ENCODE measurements at regions not wholly inside any gene's neighbourhood (a gene's known extent, or its start where the extent isn't known, plus 50 kb on each side); places are given as distances from the start of the nearest gene placed in this dataset.
"Not testable (repeated sequence)": the region's sequence is repeated elsewhere in the genome, so short reads cannot be mapped to it uniquely, and the experiment has no call there.

DNA sequence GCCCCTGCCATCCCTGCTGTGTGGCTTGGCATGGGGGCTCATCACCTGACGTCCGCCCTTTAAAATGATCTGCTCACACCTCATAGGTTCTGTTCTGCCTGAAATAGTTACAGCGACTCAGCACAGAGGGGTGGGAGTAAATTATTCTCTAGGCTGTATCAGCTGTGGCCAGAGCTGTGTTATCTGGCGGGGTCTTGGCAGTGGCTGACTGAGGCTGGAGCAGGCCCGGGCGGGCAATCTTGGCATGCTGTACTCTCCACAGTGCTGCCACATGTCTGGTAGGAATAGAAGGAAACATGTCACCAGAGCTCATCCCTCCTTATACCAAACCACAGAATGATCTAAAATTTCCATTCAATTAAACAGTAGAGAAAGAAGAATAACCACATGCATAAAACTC, 499.9 kb upstream of the LMCD1 start:
- DNase-seq (ENCODE audit: low spot score), result no peak

DNA sequence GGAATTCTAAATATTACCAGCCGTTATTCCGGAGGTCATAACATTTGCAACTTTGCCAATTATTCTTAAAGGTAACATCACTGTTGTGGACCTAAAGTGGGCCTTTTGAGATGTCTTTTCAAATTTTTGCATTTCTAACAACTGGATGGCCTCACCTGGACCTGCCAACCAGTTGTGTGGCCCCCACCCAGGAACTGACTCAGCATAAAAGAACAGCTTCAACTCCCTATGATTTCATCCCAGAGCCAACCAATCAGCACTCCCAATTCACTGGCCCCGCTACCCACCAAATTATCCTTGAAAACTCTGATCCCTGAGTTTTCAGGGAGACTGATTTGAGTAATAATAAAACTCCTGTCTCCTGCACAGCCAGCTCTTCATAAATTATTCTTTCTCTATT, 489.7 kb upstream of the LMCD1 start:
- no peak for DNase-seq (ENCODE audit: low spot score)

DNA sequence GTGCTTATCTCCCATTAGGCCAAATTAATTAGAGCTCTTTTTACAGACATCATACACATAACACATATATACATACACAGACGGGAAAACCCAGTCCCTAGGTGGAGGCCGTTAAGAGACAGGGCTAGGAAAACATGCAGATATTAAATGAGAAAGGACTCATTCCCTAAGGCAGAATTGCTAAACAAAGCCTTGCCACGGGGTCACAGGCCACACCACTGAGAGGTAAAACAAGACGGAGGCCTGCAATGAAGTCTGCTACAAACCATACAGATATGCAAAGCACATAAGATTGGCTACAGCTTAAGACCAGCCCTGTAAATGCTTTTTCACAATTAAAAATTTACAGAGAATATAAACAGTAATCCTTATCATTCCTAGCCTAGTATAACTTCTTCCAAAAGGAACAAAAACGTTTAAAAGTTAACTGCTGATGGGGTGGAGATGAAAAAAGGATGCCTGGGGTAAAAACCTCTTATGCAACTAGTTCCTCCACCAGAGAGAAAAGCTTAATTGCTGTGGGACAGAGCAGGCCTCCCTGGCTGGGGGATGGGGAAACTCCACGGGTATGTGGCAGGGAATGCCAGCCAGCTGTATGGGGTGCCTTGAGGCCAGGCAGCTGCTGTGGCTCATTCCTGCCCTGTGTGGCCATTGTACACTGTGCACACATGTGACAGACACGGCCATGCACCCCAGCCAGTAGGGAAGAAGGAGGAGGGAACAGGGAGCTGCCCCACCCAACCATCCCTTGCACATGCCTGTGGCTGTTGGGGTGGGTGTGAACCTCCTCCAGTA, 481.4 kb upstream of the LMCD1 start:
- no peak for DNase-seq (ENCODE audit: low spot score)

DNA sequence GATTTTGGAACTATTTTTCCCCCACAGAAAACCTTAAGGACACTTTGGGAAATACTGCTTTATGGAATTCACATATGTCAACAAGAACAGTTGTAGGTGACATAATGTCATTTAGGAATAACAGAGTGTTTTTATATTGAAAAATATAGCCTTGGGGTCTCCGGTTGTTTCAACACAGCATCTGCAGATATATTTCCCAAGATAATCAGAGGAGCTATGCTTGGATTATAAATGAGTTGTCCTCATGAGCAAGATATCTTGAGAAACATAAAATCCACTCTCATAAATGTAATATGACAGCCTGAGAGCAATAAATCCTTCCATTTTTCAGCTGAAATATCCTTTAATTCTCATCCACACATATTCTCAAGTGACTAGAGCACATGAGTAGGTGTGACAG, 473.7 kb upstream of the LMCD1 start:
- no peak for DNase-seq (ENCODE audit: low spot score)

DNA sequence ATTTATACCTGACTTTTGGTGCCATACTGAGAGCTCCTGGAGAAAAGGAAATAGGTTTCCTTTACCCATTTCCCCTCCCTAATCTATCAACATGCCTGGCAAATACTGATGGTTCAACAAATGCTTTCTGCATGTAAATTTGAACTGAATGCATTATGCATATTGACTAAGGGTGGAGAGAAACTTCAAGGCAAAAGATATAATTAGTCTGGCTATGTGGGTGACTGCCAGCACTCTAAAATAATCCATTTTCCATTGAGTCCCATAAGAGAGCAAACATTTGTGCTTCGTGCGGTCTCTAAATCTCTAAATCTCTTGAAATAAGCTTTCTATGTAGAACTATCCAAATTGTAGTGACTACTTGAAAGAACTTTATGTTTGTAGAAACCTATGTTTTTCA, 451.3 kb upstream of the LMCD1 start:
- DNase-seq (ENCODE audit: low spot score), result no peak

DNA sequence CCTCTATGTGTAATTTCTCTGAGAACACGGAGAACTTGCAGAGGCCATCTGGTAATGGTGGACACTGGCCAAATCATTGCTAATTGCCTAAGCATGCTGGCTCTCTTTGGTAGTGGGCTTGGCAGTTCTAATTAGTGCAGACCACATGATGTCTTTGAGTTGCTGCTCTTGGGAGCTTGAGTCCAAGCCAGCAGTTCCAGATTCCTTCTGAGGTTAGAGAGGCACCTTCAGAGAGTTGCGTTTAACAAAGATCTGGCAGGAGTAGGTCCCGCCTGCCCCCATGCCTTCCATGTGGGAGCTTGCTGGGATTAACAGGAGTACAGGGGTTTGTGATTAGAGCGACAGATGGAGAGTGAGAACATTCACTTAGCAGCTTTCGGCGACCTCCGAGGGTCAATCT, 449.0 kb upstream of the LMCD1 start:
- DNase-seq (ENCODE audit: low spot score), result no peak

DNA sequence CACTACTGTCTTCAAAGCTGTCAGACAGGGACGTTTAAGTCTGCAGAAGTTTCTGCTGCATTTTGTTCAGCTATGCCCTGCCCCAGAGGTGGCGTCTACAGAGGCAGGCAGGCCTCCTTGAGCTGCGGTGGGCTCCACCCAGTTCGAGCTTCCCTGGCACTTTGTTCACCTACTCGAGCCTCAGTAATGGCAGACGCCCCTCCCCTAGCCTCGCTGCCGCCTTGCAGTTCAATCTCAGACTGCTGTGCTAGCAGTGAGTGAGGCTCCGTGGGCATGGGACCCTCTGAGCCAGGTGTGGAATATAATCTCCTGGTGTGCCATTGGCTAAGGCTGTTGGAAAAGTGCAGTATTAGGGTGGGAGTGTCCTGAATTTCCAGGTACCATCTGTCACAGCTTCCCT, 433.5 kb upstream of the LMCD1 start:
- not testable (repeated sequence) for DNase-seq (ENCODE audit: low spot score)

DNA sequence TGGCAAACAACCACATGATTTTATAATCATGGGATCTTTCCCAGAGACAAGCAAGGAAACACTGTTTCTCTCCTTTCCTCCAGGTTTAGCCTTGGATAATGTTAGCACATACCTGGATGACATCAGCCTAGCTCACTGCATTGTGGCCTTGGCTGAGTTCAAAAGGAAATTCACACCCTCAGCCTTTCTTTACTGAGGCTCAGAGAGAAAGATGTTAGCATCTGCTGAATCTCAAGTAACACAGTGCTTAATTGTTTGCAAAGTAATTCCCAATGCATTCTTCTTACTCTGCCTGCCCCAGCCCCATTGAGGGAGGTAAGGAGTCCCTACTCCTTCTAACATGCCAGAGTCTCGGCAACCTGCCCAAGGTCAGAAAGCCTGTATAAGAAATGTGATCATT, 432.2 kb upstream of the LMCD1 start:
- DNase-seq (ENCODE audit: low spot score), result no peak

DNA sequence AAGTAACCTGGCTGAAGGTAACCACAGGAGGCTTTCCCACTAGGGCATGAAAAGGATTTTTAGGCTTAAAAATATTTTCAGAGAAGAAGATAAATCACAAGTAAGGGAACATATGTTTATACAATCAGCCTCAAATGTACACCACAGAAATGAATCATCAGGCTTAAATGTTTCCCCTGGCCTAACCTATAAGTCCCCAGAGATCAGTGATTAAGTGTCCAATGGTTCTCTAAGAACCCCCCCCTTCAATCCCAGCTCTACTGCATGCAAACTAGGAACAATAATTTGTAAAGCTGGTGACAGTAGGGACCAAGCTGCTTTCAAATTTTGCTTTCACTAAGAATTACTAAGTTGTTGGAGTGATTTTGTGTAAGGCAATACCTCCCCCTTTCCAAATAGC, 431.6 kb upstream of the LMCD1 start:
- peak; percentile 23 for DNase-seq (ENCODE audit: low spot score)

DNA sequence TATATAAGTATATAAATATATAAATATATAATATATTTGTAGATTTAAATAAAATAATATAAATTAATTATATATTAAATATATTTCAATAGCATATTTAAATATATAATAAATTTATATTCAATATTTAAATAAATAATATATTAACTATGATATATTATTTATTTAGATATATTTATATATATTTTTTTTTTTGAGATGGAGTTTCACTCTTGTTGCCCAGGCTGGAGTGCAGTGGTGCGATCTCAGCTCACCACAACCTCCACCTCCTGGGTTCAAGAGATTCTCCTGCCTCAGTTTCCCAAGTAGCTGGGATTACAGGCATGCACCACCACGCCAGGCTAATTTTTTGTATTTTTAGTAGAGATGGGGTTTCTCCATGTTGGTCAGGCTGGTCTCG, 426.9 kb upstream of the LMCD1 start:
- not testable (repeated sequence) for DNase-seq (ENCODE audit: low spot score)

DNA sequence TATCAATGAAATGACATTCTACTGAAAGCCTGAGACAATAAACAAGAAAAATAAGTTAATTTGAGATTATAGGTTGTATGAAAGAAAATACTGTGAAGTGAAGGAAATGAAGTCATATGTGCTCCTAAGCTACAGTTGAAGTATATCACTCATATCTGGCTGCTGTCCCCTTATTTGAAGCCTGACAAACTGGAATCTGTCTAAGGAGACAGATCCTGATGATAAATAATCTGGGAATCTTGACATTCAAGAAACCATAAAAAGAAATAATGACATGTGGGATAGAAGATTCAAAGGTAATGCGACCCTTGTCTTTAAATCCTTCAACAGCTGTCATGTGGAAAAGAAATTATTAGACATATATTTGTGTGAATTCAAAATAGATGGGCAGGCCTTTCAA, 424.5 kb upstream of the LMCD1 start:
- DNase-seq (ENCODE audit: low spot score), result no peak

DNA sequence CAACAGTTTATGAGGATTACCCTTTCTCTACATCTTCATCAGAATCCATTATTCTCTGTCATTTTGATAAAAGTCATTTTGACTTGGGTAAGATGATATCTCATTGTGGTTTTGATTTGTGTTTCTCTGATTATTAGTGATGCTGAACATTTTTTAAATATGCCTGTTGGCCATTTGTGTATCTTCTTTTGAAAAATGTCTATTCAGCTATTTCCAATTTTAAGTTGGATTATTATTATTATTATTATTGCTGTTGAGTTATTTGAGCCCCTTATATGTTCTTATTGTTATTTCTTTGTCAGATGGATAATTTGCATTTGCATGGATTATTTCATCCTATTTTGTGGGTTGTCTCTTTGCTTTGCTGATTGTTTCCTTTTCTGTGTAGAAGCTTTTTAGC, 421.2 kb upstream of the LMCD1 start:
- no peak for DNase-seq (ENCODE audit: low spot score)

DNA sequence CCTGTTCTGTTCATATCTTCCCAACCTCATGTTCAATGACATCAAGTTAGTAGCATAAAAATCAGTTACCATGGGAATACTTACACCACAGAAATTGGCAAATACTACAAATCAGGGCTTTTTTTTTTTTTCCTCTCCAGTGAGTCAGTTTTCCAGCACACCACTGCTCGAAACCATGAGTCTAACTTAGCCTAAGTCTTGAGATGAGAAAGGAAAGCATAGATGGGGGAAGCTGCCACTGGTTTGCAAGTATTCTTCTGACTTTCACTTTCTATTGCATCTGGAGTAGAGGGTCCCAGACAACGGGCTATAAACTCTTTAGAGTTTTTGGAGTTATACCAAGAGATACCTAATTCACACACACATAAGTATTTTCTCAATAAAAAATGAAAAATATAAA, 416.1 kb upstream of the LMCD1 start:
- no peak for DNase-seq (ENCODE audit: low spot score)

DNA sequence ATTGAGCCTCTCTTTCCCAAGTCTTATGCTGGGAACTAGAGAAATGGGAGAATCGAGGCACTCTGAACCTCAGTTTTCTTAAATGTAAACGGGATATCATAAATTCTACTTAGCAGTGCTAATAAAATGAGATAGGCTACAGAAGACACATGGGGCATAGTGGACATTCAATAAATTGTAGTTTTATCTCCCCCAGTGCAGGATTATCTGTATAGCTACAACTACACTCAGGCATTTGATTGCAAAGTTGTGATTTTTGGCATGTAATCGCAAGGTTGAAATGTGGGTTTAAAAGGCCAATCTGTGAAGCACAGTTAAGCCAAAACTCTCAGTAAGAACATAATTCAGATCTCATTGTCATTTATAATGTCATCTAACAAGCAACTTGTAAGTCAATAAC, 413.7 kb upstream of the LMCD1 start:
- no peak for DNase-seq (ENCODE audit: low spot score)

DNA sequence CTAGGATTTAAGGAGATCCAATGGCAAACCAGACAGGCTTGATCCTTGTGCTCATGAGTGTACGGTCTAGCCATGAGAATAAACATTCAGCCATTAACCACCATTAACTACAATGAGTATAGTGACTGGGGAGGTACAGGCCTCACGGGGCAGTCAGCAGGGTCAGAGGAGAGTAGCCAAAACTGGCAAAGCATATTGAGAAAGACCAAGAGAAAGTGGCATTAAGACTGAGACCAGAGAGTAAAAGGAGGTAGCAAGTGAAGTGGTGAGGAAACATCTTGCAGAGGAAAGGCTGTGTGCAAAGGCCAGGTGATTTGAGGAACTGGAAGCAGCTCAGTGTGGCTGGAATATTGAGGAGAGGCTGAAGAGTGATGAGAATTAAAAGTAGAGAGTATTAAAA, 407.2 kb upstream of the LMCD1 start:
- DNase-seq (ENCODE audit: low spot score), result no peak

DNA sequence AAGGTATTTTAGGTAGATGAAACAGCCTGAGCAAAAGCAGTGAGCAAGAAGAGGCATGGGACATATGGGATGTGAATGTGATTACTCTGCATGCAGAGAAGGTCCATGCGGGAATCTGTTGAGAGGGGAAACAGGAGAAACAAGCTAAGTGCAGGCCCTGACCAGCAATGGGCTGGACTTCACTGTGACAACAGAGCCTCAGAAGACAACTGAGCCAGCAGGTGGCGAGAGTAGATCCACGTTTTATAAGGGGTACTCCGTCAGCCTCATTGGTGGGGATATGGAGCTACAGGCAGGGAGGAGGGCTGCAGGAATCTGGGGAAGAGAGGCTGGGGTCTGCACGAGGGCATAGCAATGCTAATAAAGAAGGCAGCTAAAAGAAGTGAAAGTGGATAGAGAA, 405.9 kb upstream of the LMCD1 start:
- DNase-seq (ENCODE audit: low spot score), result no peak

DNA sequence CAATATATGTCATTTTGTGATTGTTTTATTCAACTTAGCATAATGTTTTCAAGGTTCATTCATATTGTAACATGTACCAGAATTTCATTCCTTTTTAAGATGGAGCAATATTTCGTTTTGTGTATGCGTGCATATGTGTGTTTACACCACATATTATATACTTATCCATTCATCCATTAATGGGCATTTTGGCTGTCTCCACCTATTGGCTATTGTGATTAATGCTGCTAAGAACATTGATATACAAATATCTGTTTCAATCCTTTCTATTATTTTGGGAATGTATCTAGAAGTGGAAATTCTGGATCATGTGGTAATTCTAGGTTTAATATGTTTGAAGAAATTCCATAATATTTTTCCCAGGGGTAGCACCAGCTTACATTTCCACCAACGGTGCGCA, 403.9 kb upstream of the LMCD1 start:
- DNase-seq (ENCODE audit: low spot score), result no peak

DNA sequence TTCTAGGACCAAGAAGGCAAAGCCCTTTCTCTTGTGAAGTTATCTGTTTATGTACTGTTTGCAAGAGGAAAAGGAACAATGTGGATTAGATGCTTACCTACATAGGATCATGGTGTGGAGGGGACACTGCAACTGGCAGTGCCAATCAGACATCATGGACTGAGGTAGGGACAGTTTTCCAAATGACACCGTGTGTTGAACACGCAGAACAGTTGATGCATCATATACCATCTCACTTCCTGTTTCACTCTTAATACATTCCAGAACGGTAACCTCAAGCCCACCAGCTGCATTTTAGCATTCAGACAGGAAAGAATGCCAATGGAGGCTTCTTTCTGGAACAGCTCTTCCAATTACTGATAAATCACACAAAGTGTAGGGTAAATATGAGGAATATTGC, 397.7 kb upstream of the LMCD1 start:
- no peak for DNase-seq (ENCODE audit: low spot score)

DNA sequence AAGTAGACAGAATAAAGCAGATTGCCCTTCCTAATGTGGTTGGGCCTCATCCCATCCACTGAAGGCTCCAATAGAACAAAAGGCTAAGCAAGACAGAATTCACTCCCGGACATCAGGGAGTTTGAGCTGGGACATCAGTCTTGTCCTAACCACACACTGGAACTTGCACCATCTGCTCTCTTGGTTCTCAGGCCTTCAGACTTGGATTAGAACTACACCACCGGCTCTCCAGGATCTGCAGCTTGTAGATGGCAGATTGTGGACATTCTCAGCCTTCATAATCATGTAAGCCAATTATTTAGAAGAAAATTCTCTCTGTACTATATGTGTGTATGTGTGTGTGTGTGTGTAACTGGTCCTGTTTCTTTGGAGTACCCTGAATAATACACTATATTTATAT, 394.7 kb upstream of the LMCD1 start:
- no peak for DNase-seq (ENCODE audit: low spot score)

DNA sequence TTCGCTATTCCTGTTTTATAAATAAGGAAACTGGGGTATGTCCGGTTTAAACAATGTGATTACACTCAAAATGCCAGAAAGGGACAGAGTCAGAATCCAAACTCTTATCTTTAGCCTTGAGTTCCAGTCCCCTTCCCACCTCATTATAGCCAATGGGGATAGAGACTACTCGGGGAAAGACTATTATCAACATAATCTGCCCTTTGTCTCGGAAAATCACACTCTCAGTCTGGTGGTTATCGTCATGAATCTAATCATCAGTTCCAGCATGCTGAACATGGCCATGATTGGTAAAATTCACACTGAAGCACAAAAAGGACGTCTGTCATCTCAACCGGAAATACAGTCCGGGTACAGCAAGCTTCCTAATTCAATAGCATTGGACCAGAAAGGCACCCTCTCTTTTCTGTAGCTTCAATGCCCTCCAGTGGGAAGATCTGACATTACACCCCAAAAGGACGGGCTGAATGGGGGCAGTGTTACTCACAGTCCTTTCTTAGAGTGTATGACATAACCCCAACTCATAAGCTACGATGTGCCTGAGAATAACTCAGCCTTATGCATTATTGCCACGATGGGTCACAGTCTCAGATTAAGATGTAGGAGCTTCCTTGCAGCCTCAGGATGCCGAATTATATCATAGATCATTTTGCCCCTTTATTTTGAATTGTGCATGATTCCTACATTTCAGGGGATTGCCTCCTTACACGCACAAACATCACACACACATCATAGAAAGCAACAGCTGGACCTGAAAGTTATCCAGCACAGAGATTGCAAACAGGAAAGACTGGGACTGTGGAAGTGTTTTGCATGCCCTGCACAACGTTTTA, 390.4 kb upstream of the LMCD1 start:
- peak; percentile 68 for DNase-seq (ENCODE audit: low spot score)

DNA sequence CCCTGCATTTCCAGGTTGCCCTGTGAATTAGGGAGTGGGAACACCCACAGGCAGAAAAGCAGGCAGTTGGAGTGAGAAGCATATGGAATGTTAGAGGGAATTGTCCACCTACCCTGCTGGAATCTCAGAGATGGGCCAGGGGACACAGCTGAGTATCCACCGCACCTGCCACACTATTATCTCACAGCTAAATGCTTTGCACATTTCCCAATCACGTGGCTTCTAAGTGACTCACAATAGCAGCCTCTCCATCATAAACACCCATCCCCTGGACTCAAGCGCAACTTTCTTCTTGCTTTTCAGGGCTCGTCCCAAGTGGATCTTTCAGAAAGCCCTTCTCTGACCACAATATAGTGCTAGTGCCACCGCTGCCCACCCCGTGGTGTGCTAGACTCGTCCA, 389.0 kb upstream of the LMCD1 start:
- DNase-seq (ENCODE audit: low spot score), result no peak

DNA sequence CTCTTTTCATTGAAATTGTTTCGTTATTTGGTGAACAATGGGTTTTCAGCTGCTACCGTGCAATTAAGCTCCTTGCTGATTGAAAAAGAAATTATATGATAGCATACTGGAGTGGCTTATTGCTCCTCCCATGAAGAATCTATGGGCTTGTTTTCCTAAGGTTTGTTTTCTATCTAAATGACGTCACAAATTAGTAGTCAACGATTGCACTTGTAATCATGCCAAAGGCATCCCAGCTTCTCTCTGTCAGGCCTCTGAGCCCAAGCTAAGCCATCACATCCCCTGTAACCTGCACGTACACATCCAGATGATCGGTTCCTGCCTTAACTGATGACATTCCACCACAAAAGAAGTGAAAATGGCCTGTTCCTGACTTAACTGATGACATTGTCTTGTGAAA, 388.0 kb upstream of the LMCD1 start:
- DNase-seq (ENCODE audit: low spot score), result no peak

DNA sequence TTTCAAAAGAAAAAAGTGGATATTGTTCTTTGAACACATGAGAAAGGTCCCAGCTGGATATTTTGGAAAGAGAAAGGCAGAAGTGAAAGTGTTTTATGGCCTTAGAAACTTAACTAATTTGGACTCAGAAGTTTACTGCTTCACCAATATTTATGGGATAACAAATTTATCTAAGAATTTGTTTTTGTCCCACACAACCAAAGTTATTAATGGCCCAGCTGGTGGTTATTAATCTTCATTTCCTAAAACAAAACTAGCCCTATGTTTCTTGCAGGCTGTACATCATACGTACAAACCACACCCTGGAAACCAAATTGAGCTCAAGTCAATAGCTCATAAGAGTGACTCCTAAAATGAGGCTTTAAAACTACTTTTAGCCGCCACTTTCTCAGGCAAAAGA, 372.9 kb upstream of the LMCD1 start:
- no peak for DNase-seq (ENCODE audit: low spot score)

DNA sequence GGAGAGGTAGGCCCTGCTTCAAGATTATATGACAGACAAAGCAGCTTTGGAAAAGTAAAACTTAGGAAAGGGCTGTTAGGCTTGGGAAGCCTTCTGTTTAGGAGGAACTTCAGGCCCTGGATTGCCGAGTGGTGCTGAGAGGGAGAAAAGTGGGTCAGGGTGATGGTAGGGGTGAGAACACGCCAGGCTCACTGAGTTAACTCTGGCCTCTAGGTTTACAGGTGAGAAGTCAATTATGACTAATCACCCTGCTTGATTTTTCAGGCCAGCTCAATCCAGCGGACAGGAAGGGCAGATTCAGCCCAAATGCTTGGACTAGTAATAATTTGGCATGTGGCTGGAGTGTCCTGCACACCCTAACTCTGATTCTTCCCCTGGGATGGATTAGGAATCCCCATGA, 365.1 kb upstream of the LMCD1 start:
- DNase-seq (ENCODE audit: low spot score), result no peak

Data from A172 (cell line).